OCI-LY3 (cell line): ENCODE measurements at regions not wholly inside any gene's neighbourhood (a gene's known extent, or its start where the extent isn't known, plus 50 kb on each side); places are given as distances from the start of the nearest gene placed in this dataset.
"Not testable (repeated sequence)": the region's sequence is repeated elsewhere in the genome, so short reads cannot be mapped to it uniquely, and the experiment has no call there.

ENCODE experiments used
- EZH2phosphoT487 ChIP-seq: fragments of 200-600 bp; shearing (Covaris generic); IDR thresholded peaks from 2 replicates; pipeline ENCODE4 v1.6.1; 2018; ENCODE audit warnings: antibody characterized with exemption, mixed run types, low read depth
- TF ChIP-seq, protein P1 (sequence below): fragments of 200-600, 300-600 bp; sonication (generic); IDR thresholded peaks from 2 replicates; pipeline ENCODE4 v1.5.1; 2014; ENCODE audit warnings: antibody characterized with exemption, low read length, low read depth

DNA sequence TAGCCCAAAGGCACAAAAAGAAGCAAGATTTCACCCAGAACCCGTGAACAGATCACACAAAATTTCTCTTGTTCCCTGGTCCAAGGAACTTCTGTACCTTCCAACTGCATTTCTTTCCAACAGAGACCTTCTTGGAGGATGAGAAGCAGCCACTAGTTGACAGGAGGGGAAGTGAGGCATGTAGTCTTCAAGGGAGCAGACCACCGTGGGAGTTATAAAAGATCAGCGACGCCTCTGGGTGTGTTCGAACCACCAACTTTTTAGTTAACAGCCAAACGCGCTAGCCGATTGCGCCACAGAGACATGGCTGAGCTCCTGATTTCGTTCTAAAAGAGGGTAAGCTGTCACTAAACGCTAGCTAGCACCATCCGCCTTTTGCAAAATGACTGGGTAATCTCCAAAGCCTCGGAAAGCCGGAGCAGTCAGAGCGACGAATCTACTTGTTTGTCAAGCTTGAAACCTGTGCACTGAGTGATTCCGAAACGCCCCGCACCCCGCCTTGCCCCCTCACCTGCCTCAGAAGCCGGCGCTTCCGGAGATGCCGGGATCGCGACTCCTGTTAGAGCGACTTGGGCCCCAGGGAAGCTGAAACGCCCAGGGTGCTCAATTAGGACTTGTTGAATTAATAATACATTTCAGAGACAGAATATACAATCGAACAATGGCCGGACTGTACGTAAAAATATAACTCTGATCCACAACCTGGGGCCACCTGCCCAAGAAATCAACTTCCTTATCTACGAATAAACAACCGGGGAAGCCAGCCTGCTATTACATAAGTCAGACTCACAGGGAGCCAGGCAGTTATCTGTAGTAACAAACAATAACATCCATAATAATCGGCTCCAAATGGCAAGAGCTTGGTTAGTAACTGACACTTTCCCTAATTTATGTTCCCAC lies 140.1 kb downstream of the FAM72C start:
- TF ChIP-seq, protein P1, sequence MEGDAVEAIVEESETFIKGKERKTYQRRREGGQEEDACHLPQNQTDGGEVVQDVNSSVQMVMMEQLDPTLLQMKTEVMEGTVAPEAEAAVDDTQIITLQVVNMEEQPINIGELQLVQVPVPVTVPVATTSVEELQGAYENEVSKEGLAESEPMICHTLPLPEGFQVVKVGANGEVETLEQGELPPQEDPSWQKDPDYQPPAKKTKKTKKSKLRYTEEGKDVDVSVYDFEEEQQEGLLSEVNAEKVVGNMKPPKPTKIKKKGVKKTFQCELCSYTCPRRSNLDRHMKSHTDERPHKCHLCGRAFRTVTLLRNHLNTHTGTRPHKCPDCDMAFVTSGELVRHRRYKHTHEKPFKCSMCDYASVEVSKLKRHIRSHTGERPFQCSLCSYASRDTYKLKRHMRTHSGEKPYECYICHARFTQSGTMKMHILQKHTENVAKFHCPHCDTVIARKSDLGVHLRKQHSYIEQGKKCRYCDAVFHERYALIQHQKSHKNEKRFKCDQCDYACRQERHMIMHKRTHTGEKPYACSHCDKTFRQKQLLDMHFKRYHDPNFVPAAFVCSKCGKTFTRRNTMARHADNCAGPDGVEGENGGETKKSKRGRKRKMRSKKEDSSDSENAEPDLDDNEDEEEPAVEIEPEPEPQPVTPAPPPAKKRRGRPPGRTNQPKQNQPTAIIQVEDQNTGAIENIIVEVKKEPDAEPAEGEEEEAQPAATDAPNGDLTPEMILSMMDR, result not testable (repeated sequence)
- not testable (repeated sequence) for TF ChIP-seq EZH2phosphoT487
